ENCODE measurements at regions not wholly inside any gene's neighbourhood (a gene's known extent, or its start where the extent isn't known, plus 50 kb on each side); places are given as distances from the start of the nearest gene placed in this dataset.

- Histone ChIP-seq H4K20me1 (replicated peaks; ENCODE audit: control insufficient read depth, insufficient read depth, low read length) (no peaks in the 10 kb centered on the region), H3K9ac (ENCODE audit: insufficient read depth in 1 of 2, low read depth in 2 of 2, low read length in 2 of 2) (no peak overlapping the region), H3K79me2 (ENCODE audit: control insufficient read depth, insufficient read depth, low read length) (no peaks in the 10 kb centered on the region), H3K27ac (ENCODE audit: extremely low read depth, low read depth, low read length) (no peak overlapping the region), H2AFZ (ENCODE audit: low read depth, low read length) (no peak overlapping the region), H3K4me1 (replicated peaks in 1 of 2; ENCODE audit: control insufficient read depth in 2 of 2, insufficient read depth in 2 of 2, low read length in 2 of 2) (no peaks in the 10 kb centered on the region), H3K36me3 (ENCODE audit: control insufficient read depth, insufficient read depth, low read length) (no peaks in the 10 kb centered on the region), H3K9me1 (ENCODE audit: control insufficient read depth, insufficient read depth, low read length) (no peaks in the 10 kb centered on the region), H3K4me3 (no peak overlapping the region), H3K9me3 (replicated peaks; ENCODE audit: control insufficient read depth, insufficient read depth, low read depth, low read length) (no peaks in the 10 kb centered on the region), H3K27me3 (ENCODE audit: control insufficient read depth in 2 of 2, insufficient read depth in 2 of 2, low read length in 2 of 2) (no peaks in the 10 kb centered on the region), H3K4me2 (ENCODE audit: insufficient read depth, low read length) (no peak overlapping the region)
- in situ Hi-C loops (cut with MboI) = no loop called here
- intact Hi-C loops (cut with micrococcal nuclease) = no loop called here
- CTCF ChIA-PET (ENCODE audit: low intra/inter-chr PET ratio) = no interaction called here
- TF ChIP-seq RB1 (IDR thresholded peaks at IDR 0.05; ENCODE audit: low read depth) (no peak), ZNF431 (CRISPR knock-in tag; IDR thresholded peaks at IDR 0.05) (no peak), ETV5 (CRISPR knock-in tag; IDR thresholded peaks at IDR 0.05; ENCODE audit: low read depth) (no peak), FOXA3 (CRISPR knock-in tag; conservative IDR thresholded peaks at IDR 0.05 in 1 of 2, IDR thresholded peaks at IDR 0.05 in 1 of 2) (no peak), SRSF7 (optimal IDR thresholded peaks at IDR 0.05; ENCODE audit: low read depth, low read length) (no peak), ZNF592 (IDR thresholded peaks at IDR 0.05) (no peak), ZNF133 (CRISPR knock-in tag; IDR thresholded peaks at IDR 0.05) (no peak), ZNF311 (CRISPR knock-in tag; IDR thresholded peaks at IDR 0.05) (no peak), ZNF134 (CRISPR knock-in tag; conservative IDR thresholded peaks at IDR 0.05) (no peak), ZNF384 (IDR thresholded peaks at IDR 0.05; ENCODE audit: low read depth, low read length) (no peak), RFX1 (IDR thresholded peaks at IDR 0.05) (no peak), ZNF445 (CRISPR knock-in tag; IDR thresholded peaks at IDR 0.05; ENCODE audit: low read depth) (no peak), CBFA2T2 (conservative IDR thresholded peaks at IDR 0.05) (no peak)
- BruUV-seq (replicated peaks) = no TSS peak
- no peak for DNase-seq (ENCODE audit: extremely low read depth in 1 of 4, low spot score in 3 of 4)
- WGBS (ENCODE audit: insufficient coverage, low coverage, missing lambda C conversion rate) = 0% methylated on average over 2 of the region's 2 CpGs
- ATAC-seq = no peak
- POLR2A ChIA-PET = no interaction called here
- FAIRE-seq = no peak
Observed at GRCh38 chr20:12317433-12317832, 399.7 kb downstream of the BTBD3 start.
